GM12874 (cell line): ENCODE measurements at regions not wholly inside any gene's neighbourhood (a gene's known extent, or its start where the extent isn't known, plus 50 kb on each side); places are given as distances from the start of the nearest gene placed in this dataset.
A peak's percentile ranks its signal among the peaks of the same experiment; 100 is the strongest.

Experiments
- CTCF ChIP-seq: IDR thresholded peaks from 2 replicates; pipeline ENCODE4 v1.5.1; 2011; ENCODE audit warnings: low read depth, mild to moderate bottlenecking, control low read depth, low read length, moderate library complexity; ENCODE audit not compliant: insufficient read depth

- no peak for TF ChIP-seq CTCF
These were observed 258.9 kb downstream of the CD109 start for GRCh38 chr6:73954881-73955280.

GRCh38 chr6:73951183-73951582 lies 255.2 kb downstream of the CD109 start:
- no peak for TF ChIP-seq CTCF

GRCh38 chr6:73943930-73944652 lies 248.1 kb downstream of the CD109 start:
- TF ChIP-seq CTCF, result no peak

GRCh38 chr6:73943411-73943810 lies 247.4 kb downstream of the CD109 start:
- TF ChIP-seq CTCF, result no peak

- peak; percentile 14; the same call in 1 of the 2 replicates for TF ChIP-seq CTCF
These were observed 246.7 kb downstream of the CD109 start for GRCh38 chr6:73942592-73943186.

GRCh38 chr6:73941892-73942291 lies 245.9 kb downstream of the CD109 start:
- no peak for TF ChIP-seq CTCF

- TF ChIP-seq CTCF, result no peak
These were observed 241.8 kb downstream of the CD109 start for GRCh38 chr6:73937805-73938204.
